Ecto neural progenitor cell (in vitro differentiated cells): ENCODE measurements at regions not wholly inside any gene's neighbourhood (a gene's known extent, or its start where the extent isn't known, plus 50 kb on each side); places are given as distances from the start of the nearest gene placed in this dataset.
"Not testable (repeated sequence)": the region's sequence is repeated elsewhere in the genome, so short reads cannot be mapped to it uniquely, and the experiment has no call there.

Experiments used
- DNase-seq: peaks from one replicate; pipeline ENCODE4 v3.0.0-alpha.2; 2018; ENCODE audit warnings: low spot score

DNA sequence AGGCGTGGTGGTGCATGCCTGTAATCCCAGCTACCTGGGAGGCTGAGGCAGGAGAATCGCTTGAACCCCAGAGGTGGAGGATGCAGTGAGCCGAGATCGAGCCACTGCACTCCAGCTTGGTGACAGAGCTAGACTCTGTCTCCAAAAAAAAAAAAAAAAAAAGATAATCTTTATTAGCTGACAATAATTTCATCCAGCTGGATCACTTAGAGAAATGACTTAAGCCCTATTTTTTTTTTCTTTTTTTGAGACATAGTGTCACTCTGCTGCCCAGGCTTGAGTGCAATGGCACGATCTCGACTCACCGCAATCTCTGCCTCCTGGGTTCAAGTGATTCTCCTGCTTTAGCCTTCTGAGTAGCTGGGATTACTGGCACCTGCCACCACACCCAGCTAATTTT, 51.6 kb upstream of the MAP4K4 start:
- not testable (repeated sequence) for DNase-seq

- DNase-seq, result no peak
These were observed 52.6 kb upstream of the MAP4K4 start for GRCh38 chr2:101644842-101645383.

- no peak for DNase-seq
These were observed 54.4 kb upstream of the MAP4K4 start for GRCh38 chr2:101643004-101643524.

DNA sequence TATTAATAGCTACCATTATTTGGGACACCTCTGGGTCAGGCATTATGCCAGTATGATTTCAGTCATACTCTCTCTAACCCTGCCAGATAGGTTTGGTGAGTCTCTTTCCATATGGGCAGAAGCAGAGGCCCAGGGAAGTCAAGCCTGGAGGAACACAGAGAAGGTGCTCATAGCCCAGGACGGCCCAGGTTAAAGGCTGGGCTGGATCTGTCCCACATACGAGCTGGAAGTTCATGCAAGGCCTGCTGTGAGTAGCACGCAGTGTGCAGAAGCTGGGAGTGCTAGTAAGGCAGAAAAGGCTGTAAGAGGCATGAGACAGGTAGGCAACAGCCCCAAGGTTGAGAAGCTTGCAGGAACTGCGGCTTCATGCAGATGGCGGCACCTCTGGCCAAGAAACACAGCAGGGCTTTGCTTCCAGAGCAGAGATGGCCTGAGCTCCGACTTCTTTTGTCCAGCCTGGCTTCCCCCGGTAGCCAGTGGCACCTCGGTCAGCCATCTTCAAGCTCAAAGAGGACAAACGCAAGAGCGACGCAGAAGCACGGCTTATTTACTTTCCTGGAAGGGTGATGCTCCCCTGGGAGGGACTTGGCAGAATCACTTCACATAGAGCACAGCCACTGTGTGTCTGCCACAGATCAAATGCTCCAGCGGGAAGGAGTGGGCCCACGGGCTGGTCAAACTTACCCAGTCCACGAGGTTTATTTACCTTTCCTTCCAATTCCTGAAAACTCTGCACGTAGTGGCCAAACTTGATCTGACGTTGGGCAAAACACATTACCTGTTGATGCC, 58.5 kb upstream of the MAP4K4 start:
- no peak for DNase-seq

GRCh38 chr2:101638181-101638711, 59.3 kb upstream of the MAP4K4 start:
- DNase-seq, result no peak

GRCh38 chr2:101630224-101630949, 67.1 kb upstream of the MAP4K4 start:
- DNase-seq, result no peak

DNA sequence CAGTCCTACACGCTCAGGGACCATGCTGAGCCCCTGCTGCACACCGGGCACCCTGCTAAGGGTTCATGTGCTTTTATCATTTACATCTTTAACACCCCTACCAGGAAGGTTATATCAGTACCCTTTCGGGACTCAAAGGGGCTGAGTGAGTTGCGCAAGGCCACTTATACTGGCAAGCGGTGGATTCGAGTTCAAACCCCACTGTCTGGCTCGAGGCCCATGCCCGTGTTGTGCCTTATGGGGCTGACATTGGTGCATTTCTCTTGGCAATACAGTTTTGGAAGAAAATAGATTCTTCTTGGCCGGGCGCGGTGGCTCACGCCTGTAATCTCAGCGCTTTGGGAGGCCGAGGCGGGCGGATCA, 69.5 kb upstream of the MAP4K4 start:
- DNase-seq, result no peak

- no peak for DNase-seq
These were observed 70.0 kb upstream of the MAP4K4 start for GRCh38 chr2:101627285-101628029.

- not testable (repeated sequence) for DNase-seq
These were observed 71.7 kb upstream of the MAP4K4 start for GRCh38 chr2:101625814-101626213.

GRCh38 chr2:101625387-101625786, 72.1 kb upstream of the MAP4K4 start:
- DNase-seq, result no peak

DNA sequence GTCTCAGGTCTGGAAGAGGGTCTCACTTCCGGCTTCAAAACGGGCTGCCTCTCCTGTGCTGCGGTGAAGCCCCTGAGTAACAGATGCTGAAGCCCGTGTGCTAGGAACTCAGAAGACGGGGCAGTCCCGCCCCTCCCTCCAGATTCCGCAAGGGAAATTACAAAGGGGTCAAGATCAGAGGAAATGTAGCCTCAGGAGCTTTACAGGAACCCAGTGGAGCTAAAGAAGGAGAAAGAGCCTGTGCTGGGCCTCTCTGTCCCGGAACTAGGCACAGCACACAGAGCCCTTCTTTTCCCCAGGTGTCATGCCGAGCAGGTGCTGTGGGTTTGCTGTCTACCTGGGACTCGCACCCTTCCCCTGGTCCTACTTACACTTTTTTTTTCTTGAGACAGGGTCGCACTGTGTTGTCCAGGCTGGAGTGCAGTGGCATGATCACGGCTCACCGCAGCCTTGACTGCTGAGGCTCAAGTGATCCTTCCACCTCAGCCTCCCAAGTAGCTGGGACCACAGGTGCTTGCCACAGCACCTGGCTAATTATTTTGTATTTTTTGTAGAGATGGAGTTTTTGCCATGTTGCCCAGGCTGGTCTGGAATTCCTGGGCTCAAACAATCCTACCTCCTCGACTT, 72.7 kb upstream of the MAP4K4 start:
- no peak for DNase-seq

- no peak for DNase-seq
These were observed 74.4 kb upstream of the MAP4K4 start for GRCh38 chr2:101623031-101623521.

GRCh38 chr2:101622210-101623030, 75.1 kb upstream of the MAP4K4 start:
- DNase-seq, result no peak

DNA sequence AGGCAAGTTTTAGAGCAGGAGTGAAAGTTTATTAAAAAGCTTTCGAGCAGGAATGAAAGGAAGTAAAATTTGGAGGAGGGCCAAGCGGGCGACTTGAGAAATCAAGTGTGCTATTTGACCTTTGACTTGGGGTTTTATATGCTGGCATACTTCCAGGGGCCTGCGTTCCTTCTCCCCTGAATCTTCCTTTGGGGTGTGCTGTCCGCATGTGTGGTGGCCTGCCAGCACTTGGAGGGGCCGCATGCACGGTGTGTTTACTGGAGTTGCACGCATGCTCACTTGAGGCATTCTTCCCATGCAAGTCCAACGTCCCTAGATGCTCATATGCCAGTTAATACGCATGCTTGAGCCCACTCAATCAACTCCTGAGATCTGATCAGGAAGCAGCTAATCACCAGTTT, 78.3 kb upstream of the MAP4K4 start:
- no peak for DNase-seq

DNA sequence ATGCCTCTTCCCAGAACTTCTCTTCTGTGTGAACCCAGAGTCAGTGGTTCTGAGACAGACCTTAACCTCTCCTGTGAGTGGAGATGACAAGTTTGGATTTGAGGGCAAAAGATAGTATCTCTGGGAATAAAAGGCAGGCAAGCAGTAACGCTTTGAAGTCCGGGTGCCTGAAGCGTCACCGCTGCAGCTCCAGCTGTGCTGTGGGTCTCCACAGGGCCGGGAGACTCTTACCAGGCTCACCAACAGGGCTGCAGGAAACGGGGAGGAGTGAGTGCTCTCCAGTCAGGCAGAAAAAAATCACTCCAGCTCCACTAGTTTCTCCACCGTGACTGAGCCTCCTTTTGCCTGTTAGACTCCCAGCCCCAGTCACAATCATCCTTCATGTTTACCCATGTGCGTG, 79.7 kb upstream of the MAP4K4 start:
- no peak for DNase-seq

DNA sequence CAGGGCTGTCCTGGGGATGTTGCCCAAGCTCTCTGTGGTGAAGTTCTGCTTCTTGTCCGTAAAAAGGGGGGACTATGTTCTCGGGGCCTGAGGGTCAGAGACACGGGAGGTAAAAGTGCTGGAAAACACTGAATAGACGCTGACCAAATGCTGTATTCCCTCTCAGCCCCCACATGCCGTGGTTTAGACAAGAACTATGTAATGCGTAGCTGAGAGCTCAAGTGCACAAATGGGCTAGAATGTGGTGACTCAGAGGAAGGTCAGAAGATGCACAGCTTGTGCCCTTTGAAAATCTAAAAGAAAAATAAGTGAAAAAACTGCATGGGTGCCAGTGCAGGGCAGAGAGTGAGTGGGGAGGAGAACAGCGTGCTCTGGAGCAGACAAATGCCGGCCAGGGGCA, 80.3 kb upstream of the MAP4K4 start:
- no peak for DNase-seq

- no peak for DNase-seq
These were observed 83.3 kb upstream of the MAP4K4 start for GRCh38 chr2:101614127-101614759.

DNA sequence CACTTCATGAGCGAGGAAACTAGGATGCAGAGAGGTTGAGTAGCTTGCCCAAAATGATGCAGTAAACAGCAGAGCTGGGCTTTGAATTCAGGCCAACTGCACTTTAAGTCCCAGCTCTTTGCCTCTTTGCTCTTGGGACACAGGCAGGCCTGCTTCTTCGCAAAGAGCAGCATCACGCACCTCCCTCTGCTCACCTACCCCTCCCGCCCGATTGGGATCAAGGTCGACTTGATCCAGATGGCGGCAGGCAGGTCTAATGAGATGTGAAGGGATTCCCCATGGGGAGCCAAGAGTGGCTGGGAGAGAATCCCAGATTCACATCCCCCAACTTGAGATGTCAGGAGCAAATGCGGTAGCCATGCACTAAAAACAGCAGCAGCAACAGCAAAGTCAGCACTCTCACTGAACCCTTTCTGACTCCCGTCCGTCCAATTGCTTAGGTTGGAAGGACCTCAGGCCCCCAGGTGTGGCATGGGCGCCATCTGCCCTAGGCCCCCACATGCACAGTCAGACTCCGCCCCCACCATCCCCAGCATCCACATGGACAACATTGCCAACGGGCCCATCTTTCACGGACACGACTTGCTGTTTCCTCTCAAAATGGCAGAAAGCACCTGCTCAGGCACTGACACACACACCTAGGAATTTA, 84.3 kb upstream of the MAP4K4 start:
- DNase-seq, result no peak

GRCh38 chr2:101612019-101612418, 85.5 kb upstream of the MAP4K4 start:
- no peak for DNase-seq
